SK-N-SH (cell line): ENCODE measurements at regions not wholly inside any gene's neighbourhood (a gene's known extent, or its start where the extent isn't known, plus 50 kb on each side); places are given as distances from the start of the nearest gene placed in this dataset.

Experiments
- CTCF ChIA-PET: fragments of 300-600, 350-600 bp; formaldehyde crosslinking; extraction: SDS; loops from one replicate; lab custom pipeline; 2021; lab: Yijun Ruan, JAX
- POLR2A ChIA-PET: fragments of 350-600 bp; sonication (Branson Sonifier 250); formaldehyde crosslinking; extraction: SDS; loops from one replicate; lab custom pipeline; 2020; ENCODE audit warnings: antibody characterized with exemption, inconsistent platforms; lab: Yijun Ruan, JAX
- DNase-seq: peaks from one replicate; pipeline ENCODE4 v3.0.0; 2012
- H2AFZ ChIP-seq: fragments of 200-600 bp; sonication (generic); 2 replicates; pipeline ENCODE4 v1.8.1; 2016; ENCODE audit warnings: antibody characterized with exemption, mild to moderate bottlenecking, low read depth
- H3F3A ChIP-seq: fragments of 200-600 bp; sonication (generic); replicated peaks from 2 replicates; pipeline ENCODE3; 2016; ENCODE audit warnings: antibody characterized with exemption, mild to moderate bottlenecking; ENCODE audit not compliant: insufficient read depth
- H3K27ac ChIP-seq, 2 experiments: fragments of 200-500 bp in 1 of 2; fragments of 200-600 bp in 1 of 2; sonication (Bioruptor generic) in 1 of 2; sonication (generic), shearing (Covaris generic) in 1 of 2; 2 replicates each; pipeline versions ENCODE4 v1.5.1 to v1.6.1; 2014 to 2016; ENCODE audit warnings: low read depth in 2 of 2, inconsistent platforms in 1 of 2, low read length in 1 of 2, mild to moderate bottlenecking in 1 of 2, mixed read lengths in 1 of 2
- H3K27me3 ChIP-seq: fragments of 200-600 bp; sonication (generic), shearing (Covaris generic); 2 replicates; pipeline ENCODE4 v1.6.1; 2016; ENCODE audit warnings: mixed run types; ENCODE audit not compliant: insufficient read depth
- H3K36me3 ChIP-seq, 2 experiments: fragments of 200-500 bp in 1 of 2; fragments of 200-600 bp in 1 of 2; sonication (Bioruptor generic) in 1 of 2; sonication (generic) in 1 of 2; replicated peaks in 1 of 2; 2 replicates each; pipeline versions ENCODE3 to v1.5.1; 2014 to 2016; ENCODE audit warnings: low read length in 1 of 2, mild to moderate bottlenecking in 1 of 2; ENCODE audit not compliant: insufficient read depth in 2 of 2, control insufficient read depth in 1 of 2
- H3K4me1 ChIP-seq, 2 experiments: fragments of 200-500 bp in 1 of 2; fragments of 200-600 bp in 1 of 2; sonication (Bioruptor generic) in 1 of 2; sonication (generic), shearing (Covaris generic) in 1 of 2; 2 replicates each; pipeline versions ENCODE4 v1.5.1 to v1.6.1; 2014 to 2016; ENCODE audit warnings: low read depth in 1 of 2, low read length in 1 of 2, mixed run types in 1 of 2; ENCODE audit not compliant: insufficient read depth in 2 of 2, control insufficient read depth in 1 of 2
- H3K4me2 ChIP-seq: fragments of 200-600 bp; sonication (generic), shearing (Covaris generic); 2 replicates; pipeline ENCODE4 v1.6.1; 2017; ENCODE audit warnings: mixed run types
- H3K4me3 ChIP-seq, 2 experiments: fragments of 200-500 bp in 1 of 2; fragments of 200-600 bp in 1 of 2; sonication (Bioruptor generic) in 1 of 2; sonication (generic), shearing (Covaris generic) in 1 of 2; 2 replicates each; pipeline versions ENCODE4 v1.5.1 to v1.8.1; 2014 to 2016; ENCODE audit warnings: low read depth in 2 of 2, inconsistent platforms in 1 of 2, low read length in 1 of 2, mild to moderate bottlenecking in 1 of 2, mixed read lengths in 1 of 2, moderate library complexity in 1 of 2
- H3K79me2 ChIP-seq: fragments of 200-600 bp; sonication (generic); 2 replicates; pipeline ENCODE4 v1.8.1; 2017; ENCODE audit warnings: mild to moderate bottlenecking; ENCODE audit not compliant: insufficient read depth
- H3K9ac ChIP-seq: fragments of 200-600 bp; sonication (generic); 2 replicates; pipeline ENCODE4 v1.6.1; 2017; ENCODE audit warnings: mixed run types
- H3K9me2 ChIP-seq: fragments of 200-600 bp; sonication (generic); 2 replicates; pipeline ENCODE4 v1.6.1; 2017; ENCODE audit warnings: mixed run types
- H3K9me3 ChIP-seq: fragments of 200-600 bp; sonication (generic); 2 replicates; pipeline ENCODE4 v1.6.1; 2017; ENCODE audit warnings: mixed run types, mild to moderate bottlenecking, moderate library complexity
- H4K20me1 ChIP-seq: fragments of 200-600 bp; sonication (generic); 2 replicates; pipeline ENCODE4 v1.6.1; 2017; ENCODE audit warnings: mild to moderate bottlenecking, mixed run types; ENCODE audit not compliant: insufficient read depth
- CHD2 ChIP-seq: fragments of 150-350 bp; IDR thresholded peaks from 2 replicates; pipeline ENCODE4 v1.6.1; 2018; ENCODE audit warnings: low read length; ENCODE audit not compliant: partially characterized antibody
- FOSL2 ChIP-seq: IDR thresholded peaks from 2 replicates; pipeline ENCODE4 v1.4.0; 2012; ENCODE audit warnings: low read depth, mild to moderate bottlenecking, moderate library complexity, borderline replicate concordance
- FOXJ3 ChIP-seq: sonication (generic); formaldehyde crosslinking; IDR thresholded peaks from 2 replicates; pipeline ENCODE4 v1.5.1; 2020; ENCODE audit warnings: mild to moderate bottlenecking, missing genetic modification reagents
- FOXM1 ChIP-seq: IDR thresholded peaks from 2 replicates; pipeline ENCODE4 v1.4.0; 2012; ENCODE audit warnings: low read depth, mild to moderate bottlenecking
- IRF3 ChIP-seq: fragments of 150-350 bp; IDR thresholded peaks from 2 replicates; pipeline ENCODE4 v1.6.1; 2016; ENCODE audit warnings: mild to moderate bottlenecking, low read depth, low read length
- MAX ChIP-seq: IDR thresholded peaks from 2 replicates; pipeline ENCODE4 v1.4.0; 2012; ENCODE audit warnings: low read depth
- MXI1 ChIP-seq: IDR thresholded peaks from 2 replicates; pipeline ENCODE4 v1.6.1; 2012; ENCODE audit warnings: mild to moderate bottlenecking, low read depth, low read length, improper control_type of control experiment
- NFIC ChIP-seq: IDR thresholded peaks from 2 replicates; pipeline ENCODE4 v1.4.0; 2012; ENCODE audit warnings: borderline replicate concordance
- NRF1 ChIP-seq: IDR thresholded peaks from 2 replicates; pipeline ENCODE4 v1.6.1; 2012; ENCODE audit warnings: low read depth, mild to moderate bottlenecking, low read length
- POLR2AphosphoS5 ChIP-seq: IDR thresholded peaks from 2 replicates; pipeline ENCODE4 v1.6.1; 2012; ENCODE audit warnings: low read depth, low read length
- REST ChIP-seq: IDR thresholded peaks from 2 replicates; pipeline ENCODE4 v1.6.1; 2012; ENCODE audit warnings: mild to moderate bottlenecking, low read depth, low read length, moderate library complexity
- RFX5 ChIP-seq: IDR thresholded peaks from 2 replicates; pipeline ENCODE4 v1.6.1; 2012; ENCODE audit warnings: mild to moderate bottlenecking, improper control_type of control experiment, low read length
- RXRA ChIP-seq: IDR thresholded peaks from 2 replicates; pipeline ENCODE4 v1.4.0; 2012; ENCODE audit warnings: low read depth, mild to moderate bottlenecking, borderline replicate concordance
- SMC3 ChIP-seq: IDR thresholded peaks from 2 replicates; pipeline ENCODE4 v1.6.1; 2012; ENCODE audit warnings: low read depth, low read length, improper control_type of control experiment
- TAF1 ChIP-seq: IDR thresholded peaks from 2 replicates; pipeline ENCODE4 v1.6.1; 2012; ENCODE audit warnings: low read depth, mild to moderate bottlenecking, low read length, moderate library complexity, borderline replicate concordance
- TEAD4 ChIP-seq: IDR thresholded peaks from 2 replicates; pipeline ENCODE4 v1.4.0; 2012; ENCODE audit warnings: mild to moderate bottlenecking, borderline replicate concordance; ENCODE audit not compliant: insufficient read depth
- USF1 ChIP-seq: IDR thresholded peaks from 2 replicates; pipeline ENCODE4 v1.4.0; 2012; ENCODE audit warnings: low read depth, borderline replicate concordance
- USF2 ChIP-seq: fragments of 150-350 bp; IDR thresholded peaks from 2 replicates; pipeline ENCODE4 v1.6.1; 2017; ENCODE audit warnings: antibody characterized with exemption, low read length, low read depth, borderline replicate concordance
- YY1 ChIP-seq: IDR thresholded peaks from 2 replicates; pipeline ENCODE4 v1.4.0; 2012; ENCODE audit warnings: low read depth, mild to moderate bottlenecking
- ZBTB33 ChIP-seq: IDR thresholded peaks from 2 replicates; pipeline ENCODE4 v1.4.0; 2012; ENCODE audit warnings: low read depth, borderline replicate concordance
- WGBS: methylation state at CpG from one replicate; pipeline ENCODE4 v1.1.6; 2017; ENCODE audit warnings: low lambda C conversion rate; 5-methylcytosine and 5-hydroxymethylcytosine counted together

- TF ChIP-seq ZBTB33 (no peak), FOXJ3 (no peak), NRF1 (no peak), USF2 (no peak), NFIC (no peak)
Observed at GRCh38 chrX:138946926-138947325, 235.4 kb upstream of the FGF13 start (continued).

- DNase-seq = no peak
- no peak overlapping the region for H2AFZ ChIP-seq
- no peaks in the 10 kb centered on the region for H3K9me2 ChIP-seq
- H3K9ac ChIP-seq = no peak overlapping the region
- no peaks in the 10 kb centered on the region for H3K36me3 ChIP-seq
- H4K20me1 ChIP-seq = no peaks in the 10 kb centered on the region
- no peak overlapping the region for H3K27ac ChIP-seq
- H3K4me1 ChIP-seq = no peaks in the 10 kb centered on the region
- no peaks in the 10 kb centered on the region for H3K79me2 ChIP-seq
- WGBS = 12% methylated on average over 6 of the region's 6 CpGs
- H3K27me3 ChIP-seq = no peaks in the 10 kb centered on the region
- CTCF ChIA-PET = no interaction called here
- no peak overlapping the region for H3K4me3 ChIP-seq
- TF ChIP-seq IRF3 = no peak
- no peak for TF ChIP-seq CHD2
- no peak for TF ChIP-seq FOSL2
- no peak for TF ChIP-seq POLR2AphosphoS5
- TF ChIP-seq TAF1 = no peak
- TF ChIP-seq FOXM1 = no peak
- TF ChIP-seq RXRA = no peak
- TF ChIP-seq MAX = no peak
- no peak for TF ChIP-seq USF1
- TF ChIP-seq SMC3 = no peak
- no peak for TF ChIP-seq TEAD4
- TF ChIP-seq RFX5 = no peak
- TF ChIP-seq REST = no peak
- no peak for TF ChIP-seq MXI1
- no peak for TF ChIP-seq YY1
- no peak for TF ChIP-seq FOXJ3
- H3K4me2 ChIP-seq = no peak overlapping the region
- H3F3A ChIP-seq = no peaks in the 10 kb centered on the region
- no peaks in the 10 kb centered on the region for H3K9me3 ChIP-seq
- POLR2A ChIA-PET = no interaction called here
Observed at GRCh38 chrX:138945219-138945618, 233.7 kb upstream of the FGF13 start.
